Nucleus accumbens (tissue), 56 donors: ENCODE measurements at regions not wholly inside any gene's neighbourhood (a gene's known extent, or its start where the extent isn't known, plus 50 kb on each side); places are given as distances from the start of the nearest gene placed in this dataset.
"Not testable (repeated sequence)": the region's sequence is repeated elsewhere in the genome, so short reads cannot be mapped to it uniquely, and the experiment has no call there.

Source experiments
- DNase-seq, 56 donors: peaks; one replicate each; lab custom pipeline; 2025; lab: John Stamatoyannopoulos, UW

DNA sequence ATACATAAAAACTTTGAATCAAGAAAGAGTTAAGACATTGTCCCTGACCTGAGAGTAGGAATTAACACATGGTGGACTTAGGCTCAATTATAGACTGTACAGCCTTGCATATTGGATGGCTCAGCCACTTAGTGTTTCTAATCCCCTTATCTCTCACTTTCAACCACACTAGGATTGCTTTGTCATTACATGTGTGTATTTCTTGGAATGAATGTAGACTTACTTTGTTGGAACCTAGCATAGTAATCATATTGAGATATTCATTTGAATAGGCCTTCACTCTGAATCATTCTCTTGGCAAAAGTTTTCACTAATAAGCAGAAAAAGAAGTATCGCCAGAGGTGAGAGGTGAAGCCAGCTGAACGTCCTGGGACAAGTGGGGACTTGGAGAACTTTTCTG, 1973.9 kb upstream of the FLRT2 start:
- DNase-seq, result no peak

DNA sequence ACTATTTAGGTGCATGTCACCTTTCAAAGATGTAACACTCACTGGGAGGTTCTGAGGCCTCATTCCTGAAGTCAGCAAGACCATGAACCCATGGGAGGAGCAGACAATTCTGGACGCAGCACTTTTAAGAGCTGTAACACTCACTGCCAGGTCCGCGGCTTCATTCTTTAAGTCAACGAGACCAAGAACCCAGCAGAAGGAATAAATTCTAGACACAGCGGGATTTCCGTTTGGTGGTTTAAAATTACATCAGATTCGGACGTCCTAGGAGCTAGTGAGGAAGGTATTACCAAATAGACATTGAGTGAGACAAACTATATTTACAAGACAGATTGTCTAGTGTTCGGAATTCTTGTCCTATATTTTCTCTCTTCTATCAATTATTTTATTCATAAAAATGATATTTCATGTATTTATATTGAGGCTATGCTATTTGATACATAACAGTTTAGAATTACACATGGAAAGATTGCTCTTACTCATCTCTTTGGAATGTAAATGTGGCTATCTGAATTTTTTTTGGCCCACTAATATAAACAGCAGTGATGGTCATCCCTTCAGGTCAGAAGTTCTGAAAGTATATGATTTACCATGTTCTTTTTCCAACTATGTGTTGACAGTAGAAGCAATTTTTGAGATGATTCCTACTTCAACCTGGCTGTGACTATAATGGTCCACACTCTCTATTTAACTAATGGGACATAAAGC, 1973.0 kb upstream of the FLRT2 start:
- DNase-seq, result no peak

DNA sequence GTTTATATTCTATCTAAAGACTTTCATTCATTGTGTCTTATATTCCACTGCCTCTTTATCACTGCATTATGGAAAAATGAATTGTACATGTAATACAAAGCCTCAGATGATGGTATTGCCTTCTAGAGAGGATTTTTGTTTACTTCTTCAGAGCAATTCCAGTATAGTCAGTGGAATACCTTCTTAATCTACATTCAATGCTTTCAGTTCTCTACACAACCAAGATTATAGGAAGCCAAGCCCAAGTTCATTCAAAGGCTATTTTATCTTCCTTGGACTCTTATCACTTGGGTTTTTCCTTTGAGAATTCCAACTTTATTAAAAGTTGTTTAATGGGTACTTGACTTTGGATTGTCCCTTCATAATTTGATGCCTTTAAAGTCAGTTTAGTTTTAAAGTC, 1971.0 kb upstream of the FLRT2 start:
- no peak for DNase-seq

DNA sequence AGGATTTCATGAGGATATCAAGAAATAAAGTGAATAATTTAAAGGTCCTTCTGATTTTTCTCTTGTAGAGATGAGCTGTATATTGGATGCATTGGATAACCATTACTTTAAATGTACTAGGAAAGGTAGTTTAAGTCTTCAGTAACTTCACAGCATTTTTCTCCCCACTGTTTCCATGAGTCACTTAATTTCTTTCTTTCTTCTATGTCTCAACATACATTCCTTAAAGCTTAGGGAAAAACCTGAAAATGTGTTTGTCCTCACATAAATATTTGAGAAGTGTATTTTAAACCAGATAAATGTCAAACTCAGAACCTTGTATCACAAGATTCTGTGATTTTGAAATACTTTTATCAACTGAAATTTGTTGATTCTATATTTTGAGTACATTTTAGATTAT, 1970.2 kb upstream of the FLRT2 start:
- no peak for DNase-seq

DNA sequence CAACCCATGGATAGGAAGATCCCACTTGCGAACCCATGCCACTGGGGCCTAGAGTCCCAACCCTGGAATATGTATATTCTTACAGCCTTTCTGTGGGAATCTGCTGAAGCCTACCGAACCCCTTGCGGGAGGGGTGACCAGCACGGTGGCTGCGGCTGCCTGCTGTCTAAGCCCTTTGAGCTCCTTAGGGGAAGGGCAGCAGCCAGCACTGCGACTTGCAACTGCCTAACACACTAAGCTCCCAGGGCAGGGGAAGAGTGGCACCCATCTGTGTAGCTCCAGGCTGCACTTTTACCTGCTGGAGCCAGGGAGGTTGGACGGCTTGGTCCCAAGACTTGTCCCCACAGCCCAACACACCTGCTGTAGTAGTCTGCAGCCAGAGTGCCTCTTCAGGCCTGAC, 1968.7 kb upstream of the FLRT2 start:
- DNase-seq, result no peak

DNA sequence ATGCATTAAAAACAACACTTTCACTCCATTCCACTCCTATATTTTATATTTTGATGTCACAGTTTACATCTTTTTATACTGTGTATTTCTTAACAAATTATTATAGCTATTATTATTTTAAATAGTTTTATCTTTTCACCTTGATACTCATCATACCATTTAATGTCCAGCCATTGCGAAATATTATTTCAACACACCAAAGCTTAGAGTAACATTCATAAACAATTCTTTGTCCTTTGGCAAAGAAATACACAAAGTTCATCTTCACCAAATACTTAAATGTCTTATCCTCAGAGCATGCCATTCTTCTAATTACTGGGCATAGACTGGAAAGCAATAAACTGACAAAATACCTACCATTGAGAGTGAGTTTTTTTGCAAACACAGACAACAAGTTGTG, 1963.4 kb upstream of the FLRT2 start:
- DNase-seq, result no peak

DNA sequence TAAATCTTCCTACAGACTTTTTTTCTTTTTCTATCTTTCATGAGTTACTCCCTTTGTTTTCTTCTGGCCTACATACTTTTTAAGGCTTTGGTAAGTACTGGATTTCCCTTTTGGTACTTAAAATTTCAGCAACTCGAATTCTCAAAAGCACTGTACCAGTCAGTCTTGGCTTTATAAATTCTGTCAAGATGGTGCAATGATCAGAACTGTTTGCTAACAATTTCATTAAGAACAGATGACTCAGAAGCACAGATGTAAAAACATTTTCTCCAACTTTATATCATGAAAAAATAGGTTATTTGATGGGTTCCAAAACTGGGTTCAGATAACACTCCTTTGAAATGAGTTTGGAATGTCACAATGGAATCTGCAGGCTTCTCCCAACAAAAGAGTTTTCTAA, 1961.8 kb upstream of the FLRT2 start:
- DNase-seq, result no peak

DNA sequence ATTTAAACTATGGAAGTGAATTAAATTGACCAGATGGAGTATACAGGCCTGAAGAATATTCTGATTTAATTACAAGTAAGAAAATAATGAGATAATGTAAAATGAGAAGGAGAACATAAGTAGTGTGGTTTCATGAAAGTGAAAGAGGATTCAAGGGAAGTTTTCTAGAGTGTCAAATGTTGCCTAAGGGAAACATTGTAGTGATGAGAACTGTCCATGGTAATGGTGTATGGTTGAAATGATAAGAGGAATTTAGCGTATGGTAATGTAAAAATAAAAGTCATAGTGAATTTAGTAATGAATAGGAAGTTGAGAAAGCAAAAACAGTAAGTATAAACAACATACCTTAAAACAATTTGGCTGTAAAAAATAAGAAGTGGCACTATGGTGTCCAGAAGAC, 1954.6 kb upstream of the FLRT2 start:
- DNase-seq, result no peak

DNA sequence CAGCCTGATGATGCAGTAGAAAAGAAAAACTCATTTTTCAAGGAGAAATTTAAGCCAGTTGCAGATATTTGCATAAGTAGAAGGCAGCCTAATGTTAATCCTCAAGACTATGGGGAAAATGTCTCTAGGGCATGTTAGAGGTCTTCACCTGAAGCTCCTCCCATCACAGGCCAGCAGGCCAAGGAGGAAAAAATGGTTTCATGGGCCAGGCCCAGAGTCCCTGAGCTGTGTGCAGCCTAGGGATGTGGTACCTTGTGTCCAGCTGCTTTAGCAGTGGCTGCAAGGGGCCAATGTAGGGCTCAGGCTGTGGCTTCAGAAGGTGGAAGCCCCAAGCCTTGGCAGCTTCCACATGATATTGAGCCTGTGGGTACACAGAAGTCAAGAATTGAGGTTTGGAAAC, 1946.7 kb upstream of the FLRT2 start:
- no peak for DNase-seq

DNA sequence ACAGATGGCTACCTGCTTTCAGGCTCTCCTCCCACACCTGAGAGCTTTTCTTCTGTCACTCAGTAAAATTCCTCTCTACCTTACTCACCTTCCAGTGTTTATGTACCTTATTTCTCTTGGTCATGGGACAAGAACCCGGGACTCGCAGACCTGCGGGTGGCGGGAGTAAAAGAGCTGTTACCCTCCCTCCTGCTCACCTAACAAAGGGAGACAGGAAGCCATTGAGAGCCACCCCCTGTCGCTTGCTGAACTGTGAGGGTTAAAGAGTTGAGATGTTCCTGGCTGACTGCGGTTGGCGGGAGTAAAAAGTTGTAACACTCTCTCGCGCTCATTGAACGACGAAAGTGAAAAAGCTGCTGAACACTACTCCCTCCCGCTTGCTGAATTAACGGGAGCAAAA, 1935.1 kb upstream of the FLRT2 start:
- DNase-seq, result no peak

DNA sequence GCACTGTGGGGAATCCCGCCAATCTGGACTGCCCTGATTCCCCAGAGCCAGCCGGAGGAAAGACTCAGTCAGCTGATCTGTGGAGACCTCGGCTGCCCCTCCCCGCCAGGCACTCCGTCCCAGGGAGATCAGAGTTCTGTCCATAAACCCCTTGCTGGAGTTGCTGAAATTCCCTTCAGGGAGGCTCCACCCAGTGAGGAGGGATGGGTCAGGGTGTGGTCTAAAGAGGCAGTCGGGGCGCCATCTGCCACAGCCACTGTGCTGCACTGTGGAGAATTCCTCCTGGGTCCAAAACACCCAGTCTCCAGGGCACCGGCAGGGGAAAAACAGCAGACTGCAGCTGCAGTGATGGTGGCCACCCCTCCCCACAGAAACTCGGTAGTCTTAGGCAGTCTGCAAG, 1922.3 kb upstream of the FLRT2 start:
- no peak for DNase-seq

DNA sequence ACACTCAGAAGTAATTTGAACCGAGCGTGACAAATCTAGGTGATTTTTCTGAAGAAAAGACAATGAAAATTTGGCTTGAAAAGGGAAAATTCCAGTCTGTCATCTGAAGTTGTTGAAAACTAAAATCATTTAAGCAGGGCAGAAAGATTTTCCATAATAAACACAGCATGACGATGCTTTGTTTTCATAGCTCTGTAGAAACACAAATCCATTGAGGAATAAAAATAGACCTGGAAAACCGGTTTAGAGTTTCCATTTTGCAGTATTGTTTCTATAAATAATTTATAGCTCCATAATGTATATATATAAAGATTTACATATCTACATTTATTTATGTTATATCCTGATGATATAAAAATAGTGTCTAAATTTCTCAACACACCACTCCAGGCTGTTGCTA, 1918.5 kb upstream of the FLRT2 start:
- DNase-seq, result no peak

DNA sequence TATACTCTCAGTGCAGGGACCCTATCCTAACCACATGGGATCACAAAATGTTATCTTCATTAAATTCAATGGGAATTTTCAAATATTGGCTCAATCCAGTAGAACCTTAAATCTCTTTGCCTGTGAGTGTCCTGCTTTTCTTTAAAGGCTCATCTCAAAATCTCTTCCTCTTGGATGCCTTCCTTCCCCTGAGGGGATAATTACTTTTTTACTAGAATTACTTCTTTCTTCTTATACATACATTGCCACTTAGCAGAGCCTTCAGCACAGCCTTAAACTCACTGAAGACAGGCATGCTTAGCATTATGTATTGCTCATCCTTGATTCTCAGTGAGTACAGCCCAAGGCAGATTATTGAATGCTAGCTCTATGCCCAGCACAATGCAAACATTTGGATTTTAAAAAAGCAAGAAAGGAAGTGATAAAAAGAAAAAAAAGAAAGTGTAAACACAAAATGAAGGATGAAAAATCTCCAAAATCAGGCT, 1918.0 kb upstream of the FLRT2 start:
- no peak for DNase-seq

DNA sequence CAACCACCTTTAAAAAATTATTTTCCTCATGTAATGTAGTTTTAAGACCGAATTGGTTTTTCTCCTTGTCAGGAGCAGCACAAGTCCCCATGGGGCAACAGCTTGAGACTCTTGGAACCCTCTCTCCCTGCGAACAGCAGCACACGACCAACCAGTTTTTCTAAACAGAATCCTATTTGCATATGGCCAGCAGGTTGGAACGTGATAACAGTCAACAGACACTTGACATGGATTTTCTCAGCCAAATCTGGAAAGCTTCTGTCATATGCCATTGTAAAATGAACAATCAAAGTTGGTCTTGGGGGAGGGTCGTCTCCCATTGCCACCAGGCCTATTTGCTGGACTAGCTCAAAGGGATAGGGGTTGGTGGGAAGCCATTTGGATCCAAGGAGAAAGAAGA, 1915.0 kb upstream of the FLRT2 start:
- DNase-seq, result no peak

DNA sequence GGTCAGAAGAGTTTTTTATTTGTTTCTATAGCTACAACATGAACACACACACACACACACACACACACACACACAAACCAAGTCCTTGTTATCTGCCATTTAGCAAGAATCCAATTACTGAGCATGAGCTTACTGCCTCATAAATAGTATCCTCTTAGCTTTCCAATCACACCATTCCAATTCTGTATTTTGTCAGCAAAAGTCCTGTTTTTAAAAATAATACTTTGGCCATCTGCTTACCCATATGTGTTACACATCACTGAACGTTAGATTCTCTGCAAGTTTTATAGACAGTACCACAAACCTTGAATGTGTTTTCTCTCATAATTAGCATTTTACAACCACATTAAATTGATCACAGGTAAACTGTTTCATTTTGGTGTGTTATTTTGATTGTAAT, 1905.4 kb upstream of the FLRT2 start:
- DNase-seq, result no peak

DNA sequence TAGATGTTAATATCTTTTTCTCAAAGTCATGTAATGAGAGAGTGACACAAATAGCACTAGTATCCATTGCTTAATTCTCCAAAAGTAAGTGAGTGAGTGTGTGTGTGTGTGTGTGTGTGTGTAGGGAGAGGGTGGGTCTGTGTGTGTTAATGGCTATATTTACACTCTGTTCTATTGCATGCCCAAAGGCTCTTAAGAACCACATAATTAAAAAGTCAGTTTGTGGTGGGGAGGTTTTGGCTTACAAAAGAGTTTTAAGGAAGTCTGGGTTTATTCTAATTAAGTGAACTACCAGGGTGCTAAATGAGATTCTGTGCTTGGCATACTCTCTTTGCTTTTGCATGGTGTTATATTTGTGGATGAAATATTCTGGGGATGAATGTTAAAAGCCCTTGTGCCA, 1897.6 kb upstream of the FLRT2 start:
- no peak for DNase-seq

DNA sequence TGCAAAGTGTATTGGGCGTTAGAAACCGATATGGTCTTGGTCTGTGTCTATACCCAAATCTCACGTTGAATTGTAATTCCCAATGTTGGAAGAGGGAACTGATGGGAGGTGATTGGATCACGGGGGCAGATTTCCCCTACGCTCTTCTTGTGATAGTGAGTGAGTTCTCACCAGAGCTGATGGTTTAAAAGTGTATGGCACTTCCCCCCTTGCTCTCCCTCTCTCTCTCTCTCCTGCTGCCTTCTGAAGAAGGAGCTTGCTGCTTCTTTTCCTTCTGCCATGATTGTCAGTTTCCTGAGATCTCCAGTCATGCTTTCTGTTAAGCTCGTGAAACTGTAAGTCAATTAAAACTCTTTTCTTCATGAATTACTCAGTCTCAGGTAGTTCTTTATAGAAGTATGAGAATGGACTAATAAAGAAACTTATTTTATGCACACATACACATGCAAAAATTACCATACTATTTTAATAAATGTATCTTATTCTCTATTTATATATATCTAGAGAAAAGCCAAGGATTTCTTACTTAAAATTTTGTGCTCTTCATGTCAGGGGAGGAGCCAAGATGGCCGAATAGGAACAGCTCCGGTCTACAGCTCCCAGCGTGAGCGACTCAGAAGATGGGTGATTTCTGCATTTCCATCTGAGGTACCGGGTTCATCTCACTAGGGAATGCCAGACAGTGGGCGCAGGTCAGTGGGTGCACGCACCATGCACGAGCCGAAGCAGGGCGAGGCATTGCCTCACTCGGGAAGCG, 1891.0 kb upstream of the FLRT2 start:
- no peak for DNase-seq

DNA sequence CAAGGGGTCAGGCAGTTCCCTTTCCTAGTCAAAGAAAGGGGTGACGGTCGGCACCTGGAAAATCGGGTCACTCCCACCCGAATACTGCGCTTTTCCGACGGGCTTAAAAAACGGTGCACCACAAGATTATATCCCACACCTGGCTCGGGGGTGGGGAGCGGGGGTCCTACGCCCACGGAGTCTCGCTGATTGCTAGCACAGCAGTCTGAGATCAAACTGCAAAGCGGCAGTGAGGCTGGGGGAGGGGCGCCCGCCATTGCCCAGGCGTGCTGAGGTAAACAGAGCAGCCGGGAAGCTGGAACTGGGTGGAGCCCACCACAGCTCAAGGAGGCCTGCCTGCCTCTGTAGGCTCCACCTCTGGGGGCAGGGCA, 1890.5 kb upstream of the FLRT2 start:
- DNase-seq, result not testable (repeated sequence)

DNA sequence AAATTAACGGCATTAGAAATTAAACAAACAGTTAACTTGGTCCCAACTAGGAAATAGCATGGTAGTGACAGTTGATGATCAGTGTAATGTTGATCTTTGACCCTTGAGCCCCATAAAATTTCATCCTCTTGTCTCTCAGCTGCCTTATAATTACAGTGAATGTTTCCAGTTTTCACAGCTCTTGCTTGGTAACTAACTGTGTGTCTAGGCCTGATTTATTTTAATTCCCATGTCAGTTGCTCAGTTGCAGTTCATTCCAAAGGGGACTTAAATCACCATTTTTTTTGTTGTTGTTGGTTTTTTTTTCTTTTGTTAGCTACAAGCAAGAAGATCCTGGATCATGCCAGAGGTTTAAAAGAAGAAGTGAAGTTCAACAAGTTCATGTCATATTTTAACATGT, 1883.7 kb upstream of the FLRT2 start:
- no peak for DNase-seq

DNA sequence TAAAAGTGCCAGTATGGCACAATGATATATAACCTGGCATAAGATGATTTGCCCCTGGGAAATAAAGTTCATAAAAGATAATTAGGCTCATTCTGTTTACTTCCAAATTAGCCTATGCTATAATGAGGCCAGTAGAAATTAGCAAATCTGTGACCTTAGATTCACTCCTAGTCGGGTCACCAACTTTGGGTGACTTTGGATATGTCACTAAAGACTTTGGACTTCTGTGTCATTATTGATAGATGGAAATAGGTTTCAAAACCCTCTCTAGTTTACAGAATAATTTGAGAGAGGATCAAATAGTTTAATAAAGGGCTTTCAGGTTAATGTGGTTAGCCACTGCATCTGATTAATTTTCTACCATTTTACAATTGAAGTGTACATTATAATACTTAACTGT, 1869.3 kb upstream of the FLRT2 start:
- DNase-seq, result no peak

DNA sequence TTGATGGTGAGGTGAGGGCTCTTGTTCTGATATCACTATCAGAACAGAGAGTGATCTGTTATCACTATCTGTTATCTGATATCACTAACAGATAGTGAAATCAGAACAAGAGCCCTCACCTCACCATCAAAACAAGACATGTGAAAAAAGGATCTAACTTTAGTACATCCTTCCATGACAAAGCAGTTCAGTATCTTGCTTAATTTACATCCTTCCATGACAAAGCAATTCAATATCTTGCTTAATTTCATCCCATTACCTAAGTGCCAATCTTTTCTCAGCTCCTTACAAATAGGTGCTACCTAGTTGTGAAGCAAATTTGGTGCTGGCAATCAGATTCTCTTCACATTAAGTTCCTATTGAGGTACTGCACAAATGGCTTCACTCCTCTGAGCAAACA, 1865.6 kb upstream of the FLRT2 start:
- no peak for DNase-seq

DNA sequence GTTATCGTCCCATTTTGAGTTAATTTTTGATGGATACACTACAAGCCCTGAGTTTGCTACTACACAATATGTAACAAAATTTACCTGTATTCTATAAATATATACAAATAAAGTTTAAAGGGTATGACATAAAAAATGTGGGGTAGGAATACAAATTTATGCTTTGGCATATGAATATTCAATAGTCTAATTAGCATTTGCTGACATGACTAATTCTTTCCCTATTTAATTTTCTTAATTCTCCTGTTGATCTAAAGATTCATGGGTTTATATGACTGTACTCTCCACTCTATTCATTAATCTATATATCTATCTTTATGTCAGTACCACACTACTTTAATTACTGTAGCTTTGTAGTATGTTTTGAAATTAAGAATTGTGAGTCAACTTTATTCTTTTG, 1840.7 kb upstream of the FLRT2 start:
- DNase-seq, result no peak
